Uterus (tissue), 3 donors: ENCODE measurements at regions not wholly inside any gene's neighbourhood (a gene's known extent, or its start where the extent isn't known, plus 50 kb on each side); places are given as distances from the start of the nearest gene placed in this dataset.

ENCODE experiments used
- DNase-seq, 2 donors: peaks; one replicate each; pipeline ENCODE4 v3.0.0-alpha.2; 2019 to 2020
- H3K27ac ChIP-seq, 2 donors: fragments of 200-600 bp; sonication (generic); 1 replicate in 1 of 2; 2 replicates in 1 of 2; pipeline ENCODE4 v1.5.1; 2016 to 2018
- H3K27me3 ChIP-seq, 2 donors: fragments of 200-600 bp; sonication (generic); one replicate each; pipeline ENCODE4 v1.5.1; 2018 to 2019; ENCODE audit warnings: control low read depth in 1 of 2
- H3K36me3 ChIP-seq, 2 donors: fragments of 200-600 bp; sonication (generic); one replicate each; pipeline ENCODE4 v1.5.1; 2019; ENCODE audit warnings: control low read depth in 1 of 2
- H3K4me1 ChIP-seq, 2 donors: fragments of 200-600 bp; sonication (generic); one replicate each; pipeline ENCODE4 v1.5.1; 2018 to 2019; ENCODE audit warnings: control low read depth in 1 of 2
- H3K4me3 ChIP-seq, 2 donors: fragments of 200-600 bp; sonication (generic); 1 replicate in 1 of 2; 2 replicates in 1 of 2; pipeline ENCODE4 v1.5.1; 2018 to 2019; ENCODE audit warnings: mild to moderate bottlenecking in 1 of 2
- H3K9me3 ChIP-seq, 2 donors: fragments of 200-600 bp; sonication (generic); one replicate each; pipeline ENCODE4 v1.5.1; 2019; ENCODE audit warnings: control low read depth in 1 of 2
- POLR2A ChIP-seq, 2 donors: fragments of 450-650 bp; IDR thresholded peaks; one replicate each; pipeline ENCODE4 v1.6.1; 2016; ENCODE audit warnings: antibody characterized with exemption in 2 of 2, mild to moderate bottlenecking in 1 of 2, moderate library complexity in 1 of 2
- intact Hi-C: fragments of 100-400 bp; cut with DNase I; formaldehyde crosslinking; loops from one replicate; pipeline ENCODE4 v1.15.1; 2023; ENCODE audit warnings: low total_unique reads
- TF ChIP-seq, protein P1 (sequence below), 4 experiments: fragments of 200-600 bp in 2 of 4; fragments of 450-650 bp in 2 of 4; sonication (generic) in 2 of 4; IDR thresholded peaks; one replicate each; pipeline ENCODE4 v1.5.1; 2016 to 2019; ENCODE audit warnings: antibody characterized with exemption in 4 of 4, mild to moderate bottlenecking in 2 of 4, moderate library complexity in 1 of 4
- donor health status: DM: yes; HTN: yes; CAD: no.

DNA sequence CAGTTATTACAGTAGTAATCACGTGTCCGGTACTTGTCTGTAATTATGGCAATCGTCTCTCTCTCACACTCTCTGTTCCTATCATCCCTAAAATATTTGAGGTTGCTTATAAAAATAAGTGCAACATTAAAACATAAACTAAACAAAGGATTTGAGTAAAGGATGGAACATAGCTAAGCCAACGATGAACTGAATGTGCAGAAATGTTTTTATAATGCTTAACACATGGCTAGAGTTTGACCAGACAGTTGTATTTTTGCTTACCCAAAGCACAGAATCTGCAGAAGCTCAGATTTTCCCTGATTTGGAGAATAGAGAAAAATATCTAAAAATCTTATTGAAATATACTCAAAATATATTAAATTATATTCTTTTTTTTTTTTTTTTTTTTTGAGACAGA, 1030.9 kb downstream of the NAALADL2 start:
- no peak for DNase-seq
- Histone ChIP-seq H3K4me1 (no peaks in the 10 kb centered on the region), H3K9me3 (no peaks in the 10 kb centered on the region), H3K36me3 (no peaks in the 10 kb centered on the region), H3K27ac (no peak overlapping the region), H3K27me3 (no peaks in the 10 kb centered on the region), H3K4me3 (no peak overlapping the region)
- TF ChIP-seq POLR2A (IDR thresholded peaks at IDR 0.05): no peak
- TF ChIP-seq, protein P1, sequence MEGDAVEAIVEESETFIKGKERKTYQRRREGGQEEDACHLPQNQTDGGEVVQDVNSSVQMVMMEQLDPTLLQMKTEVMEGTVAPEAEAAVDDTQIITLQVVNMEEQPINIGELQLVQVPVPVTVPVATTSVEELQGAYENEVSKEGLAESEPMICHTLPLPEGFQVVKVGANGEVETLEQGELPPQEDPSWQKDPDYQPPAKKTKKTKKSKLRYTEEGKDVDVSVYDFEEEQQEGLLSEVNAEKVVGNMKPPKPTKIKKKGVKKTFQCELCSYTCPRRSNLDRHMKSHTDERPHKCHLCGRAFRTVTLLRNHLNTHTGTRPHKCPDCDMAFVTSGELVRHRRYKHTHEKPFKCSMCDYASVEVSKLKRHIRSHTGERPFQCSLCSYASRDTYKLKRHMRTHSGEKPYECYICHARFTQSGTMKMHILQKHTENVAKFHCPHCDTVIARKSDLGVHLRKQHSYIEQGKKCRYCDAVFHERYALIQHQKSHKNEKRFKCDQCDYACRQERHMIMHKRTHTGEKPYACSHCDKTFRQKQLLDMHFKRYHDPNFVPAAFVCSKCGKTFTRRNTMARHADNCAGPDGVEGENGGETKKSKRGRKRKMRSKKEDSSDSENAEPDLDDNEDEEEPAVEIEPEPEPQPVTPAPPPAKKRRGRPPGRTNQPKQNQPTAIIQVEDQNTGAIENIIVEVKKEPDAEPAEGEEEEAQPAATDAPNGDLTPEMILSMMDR (IDR thresholded peaks at IDR 0.05): no peak
- intact Hi-C loops: no loop called here

- Histone ChIP-seq H3K27me3 (no peaks in the 10 kb centered on the region), H3K27ac (no peak overlapping the region), H3K9me3 (no peaks in the 10 kb centered on the region), H3K4me1 (no peaks in the 10 kb centered on the region), H3K4me3 (no peak overlapping the region), H3K36me3 (no peaks in the 10 kb centered on the region)
- no peak for DNase-seq
- TF ChIP-seq, protein P1 (IDR thresholded peaks at IDR 0.05): no peak
- intact Hi-C loops: no loop called here
Observed at GRCh38 chr3:175885231-175885766, 1026.2 kb downstream of the NAALADL2 start.

DNA sequence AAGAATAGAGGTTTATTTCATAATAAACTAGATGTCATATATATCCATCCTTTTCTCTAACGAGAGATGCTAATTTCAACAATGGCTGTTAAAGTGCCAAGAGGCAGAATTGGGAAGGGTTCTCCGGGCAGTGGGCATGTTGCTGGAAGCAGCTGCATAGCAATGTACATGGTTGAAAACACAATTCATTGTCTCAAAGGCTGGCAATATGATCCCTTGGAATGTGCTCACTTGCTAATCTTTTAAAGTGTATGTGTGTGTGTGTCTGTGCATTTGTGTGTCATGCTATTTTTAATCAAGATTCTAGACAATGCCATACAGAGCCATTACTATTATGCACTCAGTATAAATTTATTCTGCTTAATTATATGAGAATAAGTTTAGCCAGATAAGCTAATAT, 1020.3 kb downstream of the NAALADL2 start:
- Histone ChIP-seq H3K4me3 (no peak overlapping the region), H3K27ac (no peak overlapping the region), H3K27me3 (no peaks in the 10 kb centered on the region), H3K36me3 (no peaks in the 10 kb centered on the region), H3K4me1 (no peaks in the 10 kb centered on the region), H3K9me3 (no peaks in the 10 kb centered on the region)
- no peak for DNase-seq
- TF ChIP-seq POLR2A (IDR thresholded peaks at IDR 0.05): no peak
- TF ChIP-seq, protein P1 (IDR thresholded peaks at IDR 0.05): no peak
- intact Hi-C loops: no loop called here

- TF ChIP-seq, protein P1 (IDR thresholded peaks at IDR 0.05): no peak
- TF ChIP-seq POLR2A (IDR thresholded peaks at IDR 0.05): no peak
- no peaks in the 10 kb centered on the region for H3K36me3 ChIP-seq
- no peak overlapping the region for H3K4me3 ChIP-seq
- H3K9me3 ChIP-seq: no peaks in the 10 kb centered on the region
- DNase-seq: no peak
- no peak overlapping the region for H3K27ac ChIP-seq
- intact Hi-C loops: no loop called here
- H3K27me3 ChIP-seq: no peaks in the 10 kb centered on the region
- no peaks in the 10 kb centered on the region for H3K4me1 ChIP-seq
Observed at GRCh38 chr3:175869404-175869803, 1010.3 kb downstream of the NAALADL2 start.

- H3K4me1 ChIP-seq: no peaks in the 10 kb centered on the region
- H3K36me3 ChIP-seq: no peaks in the 10 kb centered on the region
- no peaks in the 10 kb centered on the region for H3K27me3 ChIP-seq
- no peak for DNase-seq
- H3K27ac ChIP-seq: no peak overlapping the region
- TF ChIP-seq, protein P1 (IDR thresholded peaks at IDR 0.05): no peak
- no peak for TF ChIP-seq POLR2A (IDR thresholded peaks at IDR 0.05)
- no peaks in the 10 kb centered on the region for H3K9me3 ChIP-seq
- intact Hi-C loops: no loop called here
- H3K4me3 ChIP-seq: no peak overlapping the region
Observed at GRCh38 chr3:175868626-175869025, 1009.5 kb downstream of the NAALADL2 start.
